ENCODE measurements at regions not wholly inside any gene's neighbourhood (a gene's known extent, or its start where the extent isn't known, plus 50 kb on each side); places are given as distances from the start of the nearest gene placed in this dataset.

DNA sequence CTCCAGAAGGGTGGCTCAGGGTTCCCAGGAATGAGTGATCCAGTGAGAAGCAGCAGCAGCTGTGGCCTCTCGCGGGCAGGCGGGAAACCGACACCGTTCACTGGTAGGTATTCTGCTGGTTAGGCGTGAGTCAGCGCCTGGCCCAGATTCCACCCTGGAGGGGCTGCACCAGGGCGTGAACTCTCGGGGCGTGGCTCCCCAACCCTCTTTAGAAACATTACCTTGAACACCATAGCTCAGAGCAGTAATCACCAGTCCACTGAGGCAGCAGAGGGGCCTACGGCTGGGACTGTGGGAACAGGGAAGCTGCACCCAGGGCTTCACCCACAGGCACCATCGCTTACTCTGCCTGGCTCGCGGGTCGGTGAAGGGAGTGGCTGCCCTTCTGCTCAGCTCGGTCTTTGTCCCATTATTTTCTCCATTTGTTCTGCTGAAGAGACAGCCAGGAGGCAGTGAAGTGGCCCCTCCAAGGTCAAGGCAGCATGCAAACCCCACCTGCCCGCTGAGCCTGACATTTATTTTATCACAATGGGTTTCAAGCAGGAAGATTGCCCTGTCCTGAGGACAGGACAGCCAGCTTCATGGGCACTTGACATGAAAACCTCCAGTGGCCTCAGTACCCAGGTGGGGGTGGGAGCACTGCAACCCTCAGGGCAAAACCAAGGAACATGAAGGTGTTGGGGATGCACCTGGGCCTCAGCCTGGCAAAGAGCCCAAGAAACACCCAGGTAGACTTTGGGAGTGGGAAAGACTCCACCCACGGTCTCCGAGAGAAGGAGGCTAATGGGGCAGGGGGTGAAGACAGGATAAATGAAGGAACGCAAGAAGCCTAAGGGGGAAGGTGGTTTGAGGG is 51.0 kb upstream of the CD93 start:
- intact Hi-C loops (cut with micrococcal nuclease): no loop called here
- Histone ChIP-seq H3K36me3 (no peaks in the 10 kb centered on the region), H3K27me3 (ENCODE audit: low read depth) (no peaks in the 10 kb centered on the region), H3K4me1 (peaks cover 46% of the 10 kb centered on the region), H3K4me3 (no peak overlapping the region), H3K27ac (replicated peaks) (no peak overlapping the region), H3K9me3 (replicated peaks) (no peaks in the 10 kb centered on the region)
- no peak for DNase-seq
- TF ChIP-seq, protein P1, sequence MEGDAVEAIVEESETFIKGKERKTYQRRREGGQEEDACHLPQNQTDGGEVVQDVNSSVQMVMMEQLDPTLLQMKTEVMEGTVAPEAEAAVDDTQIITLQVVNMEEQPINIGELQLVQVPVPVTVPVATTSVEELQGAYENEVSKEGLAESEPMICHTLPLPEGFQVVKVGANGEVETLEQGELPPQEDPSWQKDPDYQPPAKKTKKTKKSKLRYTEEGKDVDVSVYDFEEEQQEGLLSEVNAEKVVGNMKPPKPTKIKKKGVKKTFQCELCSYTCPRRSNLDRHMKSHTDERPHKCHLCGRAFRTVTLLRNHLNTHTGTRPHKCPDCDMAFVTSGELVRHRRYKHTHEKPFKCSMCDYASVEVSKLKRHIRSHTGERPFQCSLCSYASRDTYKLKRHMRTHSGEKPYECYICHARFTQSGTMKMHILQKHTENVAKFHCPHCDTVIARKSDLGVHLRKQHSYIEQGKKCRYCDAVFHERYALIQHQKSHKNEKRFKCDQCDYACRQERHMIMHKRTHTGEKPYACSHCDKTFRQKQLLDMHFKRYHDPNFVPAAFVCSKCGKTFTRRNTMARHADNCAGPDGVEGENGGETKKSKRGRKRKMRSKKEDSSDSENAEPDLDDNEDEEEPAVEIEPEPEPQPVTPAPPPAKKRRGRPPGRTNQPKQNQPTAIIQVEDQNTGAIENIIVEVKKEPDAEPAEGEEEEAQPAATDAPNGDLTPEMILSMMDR (IDR thresholded peaks at IDR 0.05; ENCODE audit: borderline replicate concordance): no peak

GRCh38 chr20:23135449-23136420 is 49.6 kb upstream of the CD93 start:
- Histone ChIP-seq H3K27me3 (ENCODE audit: low read depth) (no peaks in the 10 kb centered on the region), H3K27ac (replicated peaks) (peak overlapping the region; percentile 12), H3K4me3 (no peak overlapping the region), H3K9me3 (replicated peaks) (no peaks in the 10 kb centered on the region), H3K36me3 (no peaks in the 10 kb centered on the region), H3K4me1 (peaks cover 52% of the 10 kb centered on the region)
- intact Hi-C loops (cut with micrococcal nuclease): no loop called here
- no peak for DNase-seq
- TF ChIP-seq, protein P1 (IDR thresholded peaks at IDR 0.05; ENCODE audit: borderline replicate concordance): no peak
